ENCODE measurements at regions not wholly inside any gene's neighbourhood (a gene's known extent, or its start where the extent isn't known, plus 50 kb on each side); places are given as distances from the start of the nearest gene placed in this dataset.

- Mint-ChIP-seq H3K27me3 (ENCODE audit: low read depth) (no peaks in the 10 kb centered on the region; the same call in 1 of the 2 replicates), H3K4me3 (no peak overlapping the region), H3K27ac (no peak overlapping the region), H3K4me1 (peaks cover 31% of the 10 kb centered on the region), H3K36me3 (no peaks in the 10 kb centered on the region), H3K9me3 (no peaks in the 10 kb centered on the region)
- ATAC-seq (no peak), DNase-seq (ENCODE audit: low spot score) (no peak)
- CTCF ChIA-PET: interaction anchor here (0.7 kb wide), 1 partner anchor 126 kb away, joined by 3 read pairs; no protein-coding TSS in a partner anchor
- POLR2A ChIA-PET: no interaction called here
- TF ChIP-seq ESRRA (CRISPR knock-in tag; IDR thresholded peaks at IDR 0.05; ENCODE audit: borderline replicate concordance): no peak
- no peak for TF ChIP-seq RORB (CRISPR knock-in tag; IDR thresholded peaks at IDR 0.05)
Observed at GRCh38 chr5:111676926-111677415, 80.0 kb downstream of the NREP start.

- Mint-ChIP-seq H3K27ac (no peak overlapping the region), H3K4me3 (no peak overlapping the region), H3K27me3 (ENCODE audit: low read depth) (no peaks in the 10 kb centered on the region; the same call in 1 of the 2 replicates), H3K36me3 (no peaks in the 10 kb centered on the region), H3K9me3 (no peaks in the 10 kb centered on the region), H3K4me1 (peaks cover 30% of the 10 kb centered on the region)
- ATAC-seq (no peak), DNase-seq (ENCODE audit: low spot score) (no peak)
- TF ChIP-seq PRDM15 (CRISPR knock-in tag; IDR thresholded peaks at IDR 0.05): no peak
- TF ChIP-seq SOX15 (CRISPR knock-in tag; IDR thresholded peaks at IDR 0.05): no peak
- no peak for TF ChIP-seq KAT7 (CRISPR knock-in tag; IDR thresholded peaks at IDR 0.05; ENCODE audit: borderline replicate concordance)
- no peak for TF ChIP-seq RORB (CRISPR knock-in tag; IDR thresholded peaks at IDR 0.05)
- TF ChIP-seq, protein P1, sequence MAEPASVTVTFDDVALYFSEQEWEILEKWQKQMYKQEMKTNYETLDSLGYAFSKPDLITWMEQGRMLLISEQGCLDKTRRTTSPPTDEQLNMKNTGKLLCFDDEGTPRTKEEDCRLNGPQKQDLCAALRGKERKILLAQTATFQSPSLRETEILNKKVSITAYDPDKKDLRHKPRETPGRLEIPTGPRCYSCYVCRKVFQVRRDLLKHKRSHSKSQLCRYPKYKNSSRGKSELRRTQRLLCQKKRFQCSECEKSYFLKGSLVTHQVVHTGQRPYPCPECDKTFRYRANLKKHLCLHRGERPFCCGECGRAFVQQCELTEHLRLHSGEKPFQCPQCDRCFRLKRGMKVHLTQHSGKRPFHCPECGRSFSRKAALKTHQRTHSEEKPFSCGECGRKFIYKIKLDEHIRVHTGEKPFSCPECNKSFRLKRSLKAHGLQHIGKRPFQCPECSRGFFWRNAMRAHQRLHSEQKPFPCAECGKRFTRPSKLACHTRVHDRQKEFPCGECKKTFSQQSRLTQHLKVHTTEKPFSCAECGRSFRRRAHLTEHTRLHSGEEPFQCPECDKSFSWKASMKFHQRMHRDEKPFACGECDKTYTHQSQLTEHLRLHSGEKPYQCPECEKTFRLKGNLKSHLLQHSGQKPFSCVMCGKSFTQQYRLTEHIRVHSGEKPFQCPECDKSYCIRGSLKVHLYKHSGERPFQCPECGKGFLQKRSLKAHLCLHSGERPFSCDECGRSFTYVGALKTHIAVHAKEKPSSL (CRISPR knock-in tag; conservative IDR thresholded peaks at IDR 0.05): no peak
- TF ChIP-seq NFATC4 (CRISPR knock-in tag; IDR thresholded peaks at IDR 0.05): no peak
- TF ChIP-seq, protein P2, sequence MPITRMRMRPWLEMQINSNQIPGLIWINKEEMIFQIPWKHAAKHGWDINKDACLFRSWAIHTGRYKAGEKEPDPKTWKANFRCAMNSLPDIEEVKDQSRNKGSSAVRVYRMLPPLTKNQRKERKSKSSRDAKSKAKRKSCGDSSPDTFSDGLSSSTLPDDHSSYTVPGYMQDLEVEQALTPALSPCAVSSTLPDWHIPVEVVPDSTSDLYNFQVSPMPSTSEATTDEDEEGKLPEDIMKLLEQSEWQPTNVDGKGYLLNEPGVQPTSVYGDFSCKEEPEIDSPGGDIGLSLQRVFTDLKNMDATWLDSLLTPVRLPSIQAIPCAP (CRISPR knock-in tag; IDR thresholded peaks at IDR 0.05): no peak
- ChIA-PET CTCF (no interaction called here), POLR2A (no interaction called here)
Observed at GRCh38 chr5:111676466-111676865, 80.5 kb downstream of the NREP start.

GRCh38 chr5:111675201-111675934 lies 81.6 kb downstream of the NREP start:
- no peak overlapping the region for H3K4me3 Mint-ChIP-seq
- peak overlapping the region; percentile 59 for H3K27ac Mint-ChIP-seq
- H3K9me3 Mint-ChIP-seq: no peaks in the 10 kb centered on the region
- H3K36me3 Mint-ChIP-seq: no peaks in the 10 kb centered on the region
- H3K4me1 Mint-ChIP-seq: peaks cover 20% of the 10 kb centered on the region
- CTCF ChIA-PET: interaction anchor here (0.5 to 1.0 kb wide), 3 partner anchors 123 to 143 kb away, joined by 3 to 5 read pairs (median 3); no protein-coding TSS in a partner anchor
- POLR2A ChIA-PET: no interaction called here
- DNase-seq (ENCODE audit: low spot score) (no peak), ATAC-seq (peak; percentile 84)
- TF ChIP-seq, protein P3, sequence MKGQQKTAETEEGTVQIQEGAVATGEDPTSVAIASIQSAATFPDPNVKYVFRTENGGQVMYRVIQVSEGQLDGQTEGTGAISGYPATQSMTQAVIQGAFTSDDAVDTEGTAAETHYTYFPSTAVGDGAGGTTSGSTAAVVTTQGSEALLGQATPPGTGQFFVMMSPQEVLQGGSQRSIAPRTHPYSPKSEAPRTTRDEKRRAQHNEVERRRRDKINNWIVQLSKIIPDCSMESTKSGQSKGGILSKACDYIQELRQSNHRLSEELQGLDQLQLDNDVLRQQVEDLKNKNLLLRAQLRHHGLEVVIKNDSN (CRISPR knock-in tag; IDR thresholded peaks at IDR 0.05): no peak
- H3K27me3 Mint-ChIP-seq (ENCODE audit: low read depth): no peaks in the 10 kb centered on the region; the same call in 1 of the 2 replicates
